Fibroblast of skin of left quadriceps (primary cell): ENCODE measurements at regions not wholly inside any gene's neighbourhood (a gene's known extent, or its start where the extent isn't known, plus 50 kb on each side); places are given as distances from the start of the nearest gene placed in this dataset.

Experiments
- DNase-seq, 2 experiments: peaks; one replicate each; pipeline ENCODE4 v3.0.0-alpha.2; 2013; ENCODE audit warnings: low read depth in 2 of 2

- DNase-seq, result no peak
Observed at GRCh38 chr9:16954040-16954439, 83.6 kb upstream of the BNC2 start.

GRCh38 chr9:16951502-16951901 lies 81.0 kb upstream of the BNC2 start:
- no peak for DNase-seq

GRCh38 chr9:16950051-16950450 lies 79.6 kb upstream of the BNC2 start:
- no peak for DNase-seq

- no peak for DNase-seq
Observed at GRCh38 chr9:16930578-16930977, 60.1 kb upstream of the BNC2 start.

- DNase-seq, result peak; percentile 23 to 29
Observed at GRCh38 chr9:16928179-16928945, 57.9 kb upstream of the BNC2 start.

- no peak for DNase-seq
Observed at GRCh38 chr9:16925426-16925825, 55.0 kb upstream of the BNC2 start.

GRCh38 chr9:16924311-16924915 lies 53.9 kb upstream of the BNC2 start:
- no peak for DNase-seq

- no peak for DNase-seq
Observed at GRCh38 chr9:16921855-16922254, 51.4 kb upstream of the BNC2 start.
